Activated CD8-positive, alpha-beta T cell treated with anti-CD3 and anti-CD28 coated beads, Interleukin-2, amount 10 ng/mL, durations not matched to agents 7 days and 5 days (primary cell): ENCODE measurements at regions not wholly inside any gene's neighbourhood (a gene's known extent, or its start where the extent isn't known, plus 50 kb on each side); places are given as distances from the start of the nearest gene placed in this dataset.

Experiments
- ATAC-seq: fragments of 150-1000 bp; cut with Tn5 transposase; one replicate; pipeline ENCODE4 v1.10.0; 2021; ENCODE audit warnings: moderate library complexity
- CTCF ChIA-PET: fragments of 350-600 bp; sonication (Branson Sonifier 250); formaldehyde crosslinking; loops from one replicate; lab custom pipeline; 2021; ENCODE audit warnings: antibody characterized with exemption; lab: Charles Lee
- POLR2A ChIA-PET: fragments of 350-600 bp; sonication (Branson Sonifier 250); formaldehyde crosslinking; loops from one replicate; lab custom pipeline; 2021; ENCODE audit warnings: antibody characterized with exemption; lab: Charles Lee
- DNase-seq: peaks from one replicate; pipeline ENCODE4 v3.0.0-alpha.2; 2020
- H3K27ac Mint-ChIP-seq: one replicate; pipeline ENCODE4 v1.8.0; 2021; ENCODE audit warnings: mild to moderate bottlenecking, mixed read lengths
- H3K27me3 Mint-ChIP-seq: one replicate; pipeline ENCODE4 v1.8.0; 2021; ENCODE audit warnings: low read depth, mixed read lengths
- H3K36me3 Mint-ChIP-seq: one replicate; pipeline ENCODE4 v1.8.0; 2021; ENCODE audit warnings: low read depth, mixed read lengths
- H3K4me1 Mint-ChIP-seq: one replicate; pipeline ENCODE4 v1.8.0; 2021; ENCODE audit warnings: low read depth, mixed read lengths
- H3K4me3 Mint-ChIP-seq: one replicate; pipeline ENCODE4 v1.8.0; 2021; ENCODE audit warnings: mild to moderate bottlenecking, mixed read lengths
- H3K9me3 Mint-ChIP-seq: one replicate; pipeline ENCODE4 v1.8.0; 2022; ENCODE audit warnings: mixed read lengths; ENCODE audit not compliant: insufficient read depth

DNA sequence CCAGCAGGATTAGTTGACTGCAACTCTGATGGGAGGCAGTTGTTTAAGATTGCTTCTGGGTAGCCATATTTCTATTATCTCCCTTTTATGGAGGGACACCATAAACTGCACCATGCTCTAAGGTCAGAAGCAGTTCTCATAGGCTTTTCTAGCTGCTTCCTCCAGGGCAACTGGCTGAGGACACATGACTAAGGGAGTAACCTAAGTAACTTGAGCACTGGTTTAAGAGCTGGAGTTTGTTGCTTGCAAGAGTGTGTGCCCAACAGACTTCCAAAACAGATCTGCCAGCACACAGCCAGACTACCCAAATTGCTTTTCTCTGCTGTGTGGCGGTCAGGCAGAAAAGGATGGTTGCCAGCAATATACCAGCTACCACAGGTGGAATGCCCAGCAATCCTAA is 111.2 kb upstream of the LHX8 start:
- Mint-ChIP-seq H3K36me3 (no peaks in the 10 kb centered on the region), H3K27me3 (no peaks in the 10 kb centered on the region), H3K4me1 (no peaks in the 10 kb centered on the region), H3K9me3 (peaks cover 20% of the 10 kb centered on the region), H3K27ac (no peak overlapping the region), H3K4me3 (no peak overlapping the region)
- ATAC-seq: no peak
- ChIA-PET POLR2A (no interaction called here), CTCF (no interaction called here)
- DNase-seq: no peak

DNA sequence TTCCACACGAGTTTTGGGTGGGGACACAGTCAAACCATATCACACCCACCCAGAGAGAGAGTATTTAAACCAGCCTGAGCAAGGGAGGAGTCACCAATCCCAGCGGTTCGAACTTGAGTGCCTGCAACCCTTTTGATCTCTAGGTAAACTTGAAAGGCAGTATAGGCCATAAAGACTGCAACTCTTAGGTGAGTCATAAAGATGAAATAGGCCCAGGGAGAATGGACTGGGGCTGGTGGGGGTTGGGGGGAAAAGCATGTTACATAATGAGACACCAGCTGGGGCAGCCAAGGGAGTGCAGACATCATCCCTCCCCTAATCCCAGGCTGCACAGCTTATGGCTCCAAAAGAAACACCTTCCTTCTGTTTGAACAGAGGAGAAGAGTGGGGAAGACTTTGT is 99.8 kb upstream of the LHX8 start:
- Mint-ChIP-seq H3K27me3 (no peaks in the 10 kb centered on the region), H3K4me3 (no peak overlapping the region), H3K27ac (no peak overlapping the region), H3K9me3 (peaks cover 10% of the 10 kb centered on the region), H3K36me3 (no peaks in the 10 kb centered on the region), H3K4me1 (no peaks in the 10 kb centered on the region)
- ChIA-PET CTCF (no interaction called here), POLR2A (no interaction called here)
- ATAC-seq (no peak), DNase-seq (no peak)

DNA sequence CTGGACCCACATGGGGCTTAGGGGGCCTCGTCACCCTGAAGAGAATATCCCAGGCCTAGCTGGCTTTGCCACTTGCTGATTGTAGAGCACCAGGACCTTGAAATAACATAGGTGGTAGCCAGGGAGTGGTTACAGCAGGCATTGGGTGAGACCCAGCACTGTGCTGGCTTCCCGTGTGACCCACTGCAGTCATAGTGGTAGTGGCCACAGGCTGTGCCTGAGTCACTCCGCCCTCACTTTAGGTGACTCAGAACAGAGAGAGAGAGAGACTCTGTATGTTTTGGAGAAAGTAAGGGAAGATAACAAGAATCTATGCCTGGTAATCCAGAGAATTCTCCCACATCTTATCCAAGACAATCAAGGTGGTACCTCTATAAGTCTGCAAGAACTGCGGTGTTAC is 98.7 kb upstream of the LHX8 start:
- ATAC-seq: no peak
- H3K27ac Mint-ChIP-seq: no peak overlapping the region
- POLR2A ChIA-PET: no interaction called here
- CTCF ChIA-PET: no interaction called here
- DNase-seq: no peak
- H3K27me3 Mint-ChIP-seq: no peaks in the 10 kb centered on the region
- H3K4me1 Mint-ChIP-seq: no peaks in the 10 kb centered on the region
- no peak overlapping the region for H3K4me3 Mint-ChIP-seq
- H3K36me3 Mint-ChIP-seq: no peaks in the 10 kb centered on the region
- peaks cover 10% of the 10 kb centered on the region for H3K9me3 Mint-ChIP-seq

DNA sequence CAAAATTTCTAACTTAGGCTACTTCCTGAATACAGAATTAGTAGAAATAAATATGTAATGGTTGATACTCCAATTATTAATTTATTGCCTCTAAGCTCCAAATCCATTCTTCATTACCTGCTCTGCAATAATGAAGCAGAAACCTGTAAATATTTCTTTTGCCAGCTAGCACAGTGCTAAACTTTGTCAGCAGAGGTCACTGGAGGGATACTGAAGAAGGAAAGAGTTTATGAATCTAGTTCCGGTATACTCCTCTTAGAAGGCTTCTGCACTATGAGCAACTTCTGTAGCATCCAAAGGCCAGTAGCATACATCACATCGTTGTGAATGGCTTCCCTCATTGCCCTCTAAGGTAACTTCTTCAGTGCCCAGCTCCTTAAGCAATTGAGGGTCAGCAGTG is 81.0 kb upstream of the LHX8 start:
- ATAC-seq: no peak
- ChIA-PET CTCF (no interaction called here), POLR2A (no interaction called here)
- DNase-seq: no peak
- Mint-ChIP-seq H3K4me1 (no peaks in the 10 kb centered on the region), H3K9me3 (no peaks in the 10 kb centered on the region), H3K4me3 (no peak overlapping the region), H3K27ac (no peak overlapping the region), H3K27me3 (no peaks in the 10 kb centered on the region), H3K36me3 (no peaks in the 10 kb centered on the region)

DNA sequence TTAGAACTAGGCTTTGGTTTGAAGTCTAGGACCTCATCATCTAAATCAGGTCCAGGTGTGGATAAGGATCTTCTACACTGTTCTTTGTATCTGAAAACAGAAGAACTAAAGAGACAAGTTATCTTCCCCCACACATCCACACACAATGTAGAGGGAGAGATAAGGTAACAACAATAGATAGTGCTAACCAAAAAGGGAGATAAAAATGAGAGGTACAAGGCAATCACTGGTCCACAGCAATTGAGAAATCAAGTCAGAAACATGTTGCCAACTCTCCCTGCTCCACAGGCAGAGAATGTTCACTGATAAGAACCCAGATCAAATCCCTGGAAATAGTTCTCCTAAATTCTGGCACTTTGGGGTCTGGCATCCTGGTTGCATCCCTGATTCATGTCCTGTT is 75.8 kb upstream of the LHX8 start:
- Mint-ChIP-seq H3K4me1 (no peaks in the 10 kb centered on the region), H3K27ac (no peak overlapping the region), H3K36me3 (no peaks in the 10 kb centered on the region), H3K4me3 (no peak overlapping the region), H3K27me3 (no peaks in the 10 kb centered on the region), H3K9me3 (no peaks in the 10 kb centered on the region)
- no peak for ATAC-seq
- no peak for DNase-seq
- ChIA-PET CTCF (no interaction called here), POLR2A (no interaction called here)

DNA sequence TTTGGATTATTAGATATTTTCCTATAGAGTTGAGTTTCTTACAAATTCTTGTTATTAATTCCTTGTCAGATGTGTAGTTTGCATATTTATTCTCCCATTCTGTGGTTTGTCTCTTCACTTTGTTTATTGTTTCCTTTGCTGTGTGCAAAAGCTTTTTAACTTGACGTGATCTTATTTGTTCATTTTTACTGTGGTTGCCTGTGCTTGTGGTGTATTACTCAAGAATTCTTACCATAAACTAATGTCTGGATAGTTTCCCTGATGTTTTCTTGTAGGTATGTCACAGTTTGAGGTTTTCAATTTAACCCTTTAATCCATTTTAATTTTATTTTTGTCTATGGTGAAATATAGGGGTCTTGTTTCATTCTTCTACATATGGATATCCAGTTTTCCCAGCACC is 72.1 kb upstream of the LHX8 start:
- H3K4me1 Mint-ChIP-seq: no peaks in the 10 kb centered on the region
- no peak for ATAC-seq
- ChIA-PET CTCF (no interaction called here), POLR2A (no interaction called here)
- H3K27ac Mint-ChIP-seq: no peak overlapping the region
- H3K27me3 Mint-ChIP-seq: no peaks in the 10 kb centered on the region
- no peak overlapping the region for H3K4me3 Mint-ChIP-seq
- no peaks in the 10 kb centered on the region for H3K36me3 Mint-ChIP-seq
- H3K9me3 Mint-ChIP-seq: peaks cover 4% of the 10 kb centered on the region
- no peak for DNase-seq

DNA sequence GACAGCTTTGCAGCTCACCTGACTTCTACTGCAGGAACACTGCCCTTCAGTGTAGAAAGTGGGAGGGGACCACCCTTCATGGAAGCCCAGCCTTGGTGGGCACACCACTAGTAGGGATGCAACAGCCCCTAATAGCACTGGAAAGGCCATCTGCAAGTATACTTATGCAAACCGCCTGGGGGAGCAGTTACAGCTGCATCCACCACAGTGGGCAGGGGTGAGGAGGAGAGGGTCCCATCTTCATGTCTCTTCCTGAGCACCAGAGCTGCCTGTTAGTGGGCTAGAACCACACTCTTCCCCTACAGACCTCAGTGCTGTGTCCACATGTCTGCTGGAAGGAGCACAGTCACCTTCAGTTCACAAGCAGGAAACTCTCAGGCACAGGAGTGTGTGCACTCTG is 66.2 kb upstream of the LHX8 start:
- H3K4me1 Mint-ChIP-seq: no peaks in the 10 kb centered on the region
- no peaks in the 10 kb centered on the region for H3K27me3 Mint-ChIP-seq
- DNase-seq: no peak
- ChIA-PET CTCF (no interaction called here), POLR2A (no interaction called here)
- no peak overlapping the region for H3K27ac Mint-ChIP-seq
- no peak for ATAC-seq
- H3K9me3 Mint-ChIP-seq: peaks cover 4% of the 10 kb centered on the region
- H3K36me3 Mint-ChIP-seq: no peaks in the 10 kb centered on the region
- no peak overlapping the region for H3K4me3 Mint-ChIP-seq

DNA sequence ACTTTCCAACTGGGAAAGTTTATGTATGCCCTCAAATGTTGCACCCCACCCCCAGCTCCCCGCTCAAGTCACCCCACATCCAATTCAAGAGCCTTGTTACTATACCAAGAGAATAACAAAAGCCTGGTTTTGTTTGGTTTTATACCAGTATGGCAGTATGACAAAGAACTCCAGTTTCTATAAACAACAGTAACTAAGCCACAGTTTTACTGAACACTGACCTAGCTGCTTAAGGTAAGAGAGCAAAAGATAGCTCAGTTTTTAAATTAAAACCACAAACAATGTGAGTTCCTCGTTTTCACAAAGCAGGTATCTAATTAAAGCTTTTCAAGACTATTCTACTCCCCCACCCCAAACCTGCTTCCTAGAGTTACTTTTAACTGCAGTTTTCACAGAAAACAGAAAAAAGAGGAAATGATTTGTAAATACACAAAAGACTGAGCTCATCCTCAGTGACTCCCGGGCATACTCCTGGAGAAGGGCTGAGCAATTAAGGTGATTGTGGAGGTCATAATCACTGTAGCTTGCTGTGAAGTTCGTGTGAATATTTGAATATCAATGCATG is 59.3 kb upstream of the LHX8 start:
- no peaks in the 10 kb centered on the region for H3K27me3 Mint-ChIP-seq
- CTCF ChIA-PET: no interaction called here
- POLR2A ChIA-PET: no interaction called here
- no peaks in the 10 kb centered on the region for H3K9me3 Mint-ChIP-seq
- ATAC-seq (no peak), DNase-seq (no peak)
- H3K4me3 Mint-ChIP-seq: no peak overlapping the region
- no peaks in the 10 kb centered on the region for H3K36me3 Mint-ChIP-seq
- H3K4me1 Mint-ChIP-seq: no peaks in the 10 kb centered on the region
- no peak overlapping the region for H3K27ac Mint-ChIP-seq

DNA sequence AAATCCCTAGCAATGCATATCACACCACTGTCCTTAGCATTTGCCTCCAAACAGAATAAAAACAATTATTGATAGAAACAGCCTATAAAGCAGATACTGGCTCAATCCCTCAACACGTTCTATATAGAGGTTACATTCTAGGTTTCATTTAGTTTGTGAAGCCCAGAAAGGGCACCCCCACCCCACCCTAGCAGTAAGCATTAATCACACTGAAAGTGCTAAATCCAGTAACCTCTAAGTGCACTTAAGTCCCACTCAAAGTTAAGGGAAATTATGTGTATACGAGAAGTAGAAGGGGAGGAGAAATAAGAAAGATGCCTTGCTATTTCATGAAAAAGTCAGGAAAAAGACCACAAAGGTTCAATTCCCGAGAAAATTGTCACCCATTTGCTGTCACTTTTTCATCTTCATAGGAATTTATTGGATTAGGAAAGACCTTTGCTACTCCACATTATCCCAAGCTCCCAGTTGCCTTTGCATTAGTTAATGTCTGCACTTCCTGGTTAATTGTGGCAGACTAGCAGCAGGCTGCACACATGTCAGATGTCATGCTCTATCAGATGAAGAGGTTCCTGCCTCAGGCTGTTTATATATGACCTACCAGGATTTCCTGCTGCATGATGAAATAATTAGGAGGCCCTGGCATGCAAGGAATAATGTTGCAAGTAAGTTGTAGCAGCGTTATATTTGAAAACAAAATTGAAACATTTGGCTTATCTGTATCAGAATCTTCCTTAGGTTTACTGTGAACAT is 54.5 kb upstream of the LHX8 start:
- POLR2A ChIA-PET: no interaction called here
- no peaks in the 10 kb centered on the region for H3K9me3 Mint-ChIP-seq
- H3K27ac Mint-ChIP-seq: no peak overlapping the region
- CTCF ChIA-PET: no interaction called here
- no peaks in the 10 kb centered on the region for H3K4me1 Mint-ChIP-seq
- H3K36me3 Mint-ChIP-seq: no peaks in the 10 kb centered on the region
- no peak overlapping the region for H3K4me3 Mint-ChIP-seq
- no peak for DNase-seq
- ATAC-seq: no peak
- H3K27me3 Mint-ChIP-seq: no peaks in the 10 kb centered on the region

DNA sequence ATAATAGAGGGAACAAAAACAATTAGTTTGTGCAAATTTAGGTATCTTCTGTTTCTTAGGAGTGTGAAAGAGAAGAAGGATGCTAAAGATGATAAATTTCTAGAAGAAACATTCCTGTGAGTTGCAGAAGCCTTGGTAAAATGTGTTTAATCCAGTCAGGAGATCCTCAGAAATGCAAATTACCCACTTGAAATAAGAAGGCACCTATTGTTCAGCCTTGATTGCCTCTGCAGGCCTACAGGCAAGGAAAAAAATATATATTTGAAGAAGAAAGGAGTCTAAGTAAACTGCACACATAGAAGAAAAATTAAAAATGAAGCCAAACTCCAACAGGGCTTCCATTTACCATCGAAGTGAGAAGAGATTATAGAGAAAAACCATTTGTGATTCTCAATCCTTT is 51.0 kb upstream of the LHX8 start:
- H3K4me1 Mint-ChIP-seq: no peaks in the 10 kb centered on the region
- H3K27me3 Mint-ChIP-seq: no peaks in the 10 kb centered on the region
- H3K4me3 Mint-ChIP-seq: no peak overlapping the region
- POLR2A ChIA-PET: no interaction called here
- DNase-seq: no peak
- CTCF ChIA-PET: no interaction called here
- no peak for ATAC-seq
- H3K9me3 Mint-ChIP-seq: no peaks in the 10 kb centered on the region
- H3K27ac Mint-ChIP-seq: no peak overlapping the region
- H3K36me3 Mint-ChIP-seq: no peaks in the 10 kb centered on the region

DNA sequence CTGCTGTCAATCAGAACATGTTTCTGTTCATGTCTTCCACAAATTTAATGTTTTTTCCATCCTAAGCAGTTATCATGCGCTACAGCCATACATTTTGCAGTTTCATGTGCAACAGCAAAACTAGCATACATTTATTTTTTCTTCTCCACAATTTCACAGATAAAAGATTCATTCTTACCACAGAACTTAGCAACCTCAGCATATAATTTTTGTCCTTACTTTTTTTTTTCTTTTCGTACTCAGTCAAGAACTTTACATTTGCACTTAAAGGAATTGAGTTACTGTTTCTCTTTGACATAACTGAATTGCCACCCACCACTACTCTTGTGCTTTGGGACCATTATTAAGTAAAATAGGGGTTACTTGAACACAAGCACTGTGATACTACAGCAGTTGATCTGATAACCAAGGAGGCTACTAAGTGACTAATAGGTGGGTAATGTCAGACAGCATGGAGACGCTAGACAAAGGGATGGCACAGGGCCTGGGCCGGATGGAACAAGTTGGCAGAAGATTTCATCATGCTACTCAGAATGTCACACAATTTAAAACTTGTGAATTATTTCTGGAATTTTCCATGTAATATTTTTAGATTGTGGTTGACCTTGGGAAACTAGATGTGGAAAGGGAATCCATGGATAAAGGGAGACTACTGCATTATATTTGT is 50.2 kb upstream of the LHX8 start:
- Mint-ChIP-seq H3K4me1 (no peaks in the 10 kb centered on the region), H3K27me3 (no peaks in the 10 kb centered on the region), H3K4me3 (no peak overlapping the region), H3K36me3 (no peaks in the 10 kb centered on the region), H3K27ac (no peak overlapping the region), H3K9me3 (no peaks in the 10 kb centered on the region)
- DNase-seq (no peak), ATAC-seq (no peak)
- ChIA-PET CTCF (no interaction called here), POLR2A (no interaction called here)
